Stimulated activated CD4-positive, alpha-beta T cell treated with anti-CD3 and anti-CD28 coated beads, Interleukin-4, amount 100 ng/mL, for 4 hours (primary cell): ENCODE measurements at regions not wholly inside any gene's neighbourhood (a gene's known extent, or its start where the extent isn't known, plus 50 kb on each side); places are given as distances from the start of the nearest gene placed in this dataset.
"Not testable (repeated sequence)": the region's sequence is repeated elsewhere in the genome, so short reads cannot be mapped to it uniquely, and the experiment has no call there.

Experiments
- DNase-seq, 2 experiments: peaks; one replicate each; pipeline ENCODE4 v3.0.0-alpha.2; 2020

DNA sequence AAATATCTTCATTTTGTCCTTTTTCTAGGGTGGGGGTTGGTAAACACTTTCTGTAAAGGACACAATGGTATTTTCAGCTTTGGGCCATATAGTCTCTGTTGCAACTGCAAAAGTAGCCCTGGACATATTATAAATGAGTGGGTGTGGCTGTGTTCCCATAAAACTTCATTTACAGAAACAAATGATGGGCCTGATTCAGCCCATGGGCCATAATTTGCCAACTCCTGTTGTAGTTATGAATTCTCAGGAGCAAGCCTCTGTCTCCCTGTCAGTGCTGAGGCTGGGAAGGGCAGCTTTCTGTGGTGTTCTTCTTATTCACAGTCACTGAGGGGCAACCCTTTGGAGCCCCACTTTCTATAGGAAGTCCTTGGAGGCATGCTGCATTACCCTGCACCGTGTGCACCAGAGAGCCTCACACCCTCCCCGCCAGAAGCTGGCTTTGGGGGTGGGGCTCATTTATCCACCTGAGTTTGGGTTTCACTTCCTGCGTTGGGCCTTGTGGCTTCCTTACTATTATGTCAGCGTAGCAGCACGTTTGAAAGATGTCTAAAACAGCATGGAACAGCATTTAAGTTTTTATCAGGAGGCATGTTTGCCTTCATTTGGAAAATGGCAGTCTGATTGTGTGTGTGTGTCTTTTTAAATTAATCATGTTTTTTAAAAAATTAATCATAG is 60.8 kb upstream of the FAN1 start:
- DNase-seq: peak in 1 of 2 experiments; percentile 51

DNA sequence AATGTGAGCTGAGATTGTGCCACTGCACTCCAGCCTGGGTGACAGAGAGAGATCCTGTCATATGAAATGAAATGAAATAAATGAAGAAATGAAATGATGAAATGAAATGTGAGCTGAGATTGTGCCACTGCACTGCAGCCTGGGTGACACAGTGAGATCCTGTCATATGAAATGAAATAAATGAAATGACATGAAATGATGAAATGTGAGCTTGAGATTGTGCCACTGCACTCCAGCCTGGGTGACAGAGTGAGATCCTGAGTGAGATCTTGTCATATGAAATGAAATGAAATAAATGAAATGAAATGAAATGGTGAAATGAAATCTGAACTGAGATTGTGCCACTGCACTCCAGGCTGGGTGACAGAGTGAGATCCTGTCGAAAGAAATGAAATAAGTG is 58.2 kb upstream of the FAN1 start:
- DNase-seq: not testable (repeated sequence)
